Psoas muscle (tissue), 7 donors: ENCODE measurements at regions not wholly inside any gene's neighbourhood (a gene's known extent, or its start where the extent isn't known, plus 50 kb on each side); places are given as distances from the start of the nearest gene placed in this dataset.

Source experiments
- ATAC-seq, 4 donors: fragments of 200-7000 bp; cut with Tn5 transposase; one replicate each; pipeline ENCODE4 v1.9.1; 2020; ENCODE audit warnings: moderate library complexity in 3 of 4, mild to moderate bottlenecking in 2 of 4
- DNase-seq, 2 donors: peaks; one replicate each; pipeline ENCODE4 v3.0.0-alpha.2; 2020
- H3K27ac ChIP-seq: fragments of 200-600 bp; one replicate; pipeline ENCODE4 v1.8.0; 2022
- H3K27me3 ChIP-seq, 3 donors: fragments of 200-600 bp in 1 of 3; one replicate each; pipeline versions ENCODE4 v1.6.1 to v1.8.0; 2013 to 2022; ENCODE audit warnings: low read length in 2 of 3, mild to moderate bottlenecking in 2 of 3, moderate library complexity in 1 of 3; ENCODE audit not compliant: insufficient read depth in 3 of 3
- H3K36me3 ChIP-seq, 2 donors: fragments of 200-600 bp in 1 of 2; one replicate each; pipeline versions ENCODE4 v1.6.1 to v1.8.0; 2013 to 2022; ENCODE audit warnings: low read depth in 1 of 2, mild to moderate bottlenecking in 1 of 2, moderate library complexity in 1 of 2; ENCODE audit not compliant: insufficient read depth in 1 of 2
- H3K4me1 ChIP-seq: fragments of 200-600 bp; one replicate; pipeline ENCODE4 v1.8.0; 2022
- H3K4me3 ChIP-seq: fragments of 200-600 bp; one replicate; pipeline ENCODE4 v1.8.0; 2022; ENCODE audit warnings: mild to moderate bottlenecking
- H3K9me3 ChIP-seq: fragments of 200-600 bp; one replicate; pipeline ENCODE4 v1.8.0; 2022
- CTCF ChIP-seq: fragments of 200-600 bp; IDR thresholded peaks from one replicate; pipeline ENCODE4 v1.8.0; 2022; ENCODE audit warnings: antibody characterized with exemption
- WGBS, 3 donors: extraction: QIAGEN DNeasy Blood & Tissue Kit; methylation state at CpG; one replicate each; pipeline versions ENCODE4 v1.1.6 to v1.1.7; 2013; 5-methylcytosine and 5-hydroxymethylcytosine counted together
- intact Hi-C, 2 donors: fragments of 100-400 bp; cut with DNase I; formaldehyde crosslinking; loops; one replicate each; pipeline versions ENCODE4 v1.11.0 to v1.14.2; 2022
- donor health status: healthy with polysubstance abuse.
- donor health status: DM: no; HTN: no; CAD: no; lungs with moderate emphysema.
- donor health status: Bipolar disorder and iron deficiency.
- donor health status: healthy.
- donor health status: DM: yes; HTN: yes; CAD: no.
- donor health status: DM: no; HTN: no; CAD: no.
- donor health status: DM: yes; HTN: yes; CAD: no.

DNA sequence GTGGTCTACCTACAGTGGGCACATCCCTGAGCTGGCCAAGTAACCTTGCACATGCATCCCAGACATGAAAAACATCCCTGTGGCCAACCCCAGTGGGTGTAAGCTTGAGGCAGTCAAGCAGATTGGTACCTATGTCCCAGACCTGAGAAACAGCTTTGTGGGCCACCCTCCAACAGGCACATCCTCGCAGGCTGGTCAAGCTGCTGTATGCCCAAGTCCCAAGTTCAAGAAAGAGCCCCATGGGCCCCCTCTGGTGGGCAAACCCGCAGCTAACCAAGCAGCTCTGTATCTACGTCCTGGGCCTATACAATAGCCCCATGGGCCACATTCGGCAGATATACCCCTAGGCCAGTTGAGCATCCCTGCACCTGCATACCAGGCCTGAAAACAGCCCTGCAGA is 186.3 kb upstream of the GPR149 start:
- intact Hi-C loops: no loop called here
- Histone ChIP-seq H3K4me1 (no peaks in the 10 kb centered on the region), H3K27me3 (no peaks in the 10 kb centered on the region), H3K9me3 (no peaks in the 10 kb centered on the region), H3K27ac (no peak overlapping the region), H3K4me3 (no peak overlapping the region), H3K36me3 (no peaks in the 10 kb centered on the region)
- WGBS, 3 donors: 84 to 93% (median 85%) methylated on average over 4 of the region's 4 CpGs
- TF ChIP-seq CTCF: no peak
- DNase-seq (no peak), ATAC-seq (no peak)

GRCh38 chr3:154615471-154615870 is 185.5 kb upstream of the GPR149 start:
- no peaks in the 10 kb centered on the region for H3K9me3 ChIP-seq
- intact Hi-C loops: no loop called here
- DNase-seq: no peak
- no peaks in the 10 kb centered on the region for H3K27me3 ChIP-seq
- no peaks in the 10 kb centered on the region for H3K4me1 ChIP-seq
- no peak for ATAC-seq
- H3K27ac ChIP-seq: no peak overlapping the region
- TF ChIP-seq CTCF: no peak
- H3K4me3 ChIP-seq: no peak overlapping the region
- 2 to 7% (median 6%) methylated on average over 3 of the region's 3 CpGs for WGBS, 3 donors
- no peaks in the 10 kb centered on the region for H3K36me3 ChIP-seq

DNA sequence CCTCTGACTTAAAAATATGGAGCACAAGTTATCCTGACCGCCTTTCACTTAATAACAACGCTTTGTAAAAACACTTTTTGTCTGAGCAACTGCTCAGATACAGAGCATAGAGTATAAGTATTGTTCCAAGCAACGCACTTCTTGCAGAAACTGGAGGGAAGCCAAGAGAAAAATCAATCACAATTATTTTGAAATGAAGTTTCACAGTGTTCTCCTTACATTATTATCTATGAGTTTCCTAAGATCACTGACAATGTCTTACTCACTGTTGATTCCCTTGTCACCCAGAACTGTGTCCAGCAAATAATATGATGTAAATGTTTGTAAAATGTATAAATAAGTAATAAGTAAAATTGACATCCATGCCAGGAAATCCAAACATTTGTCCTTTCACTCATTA is 184.6 kb upstream of the GPR149 start:
- no peak for TF ChIP-seq CTCF
- intact Hi-C loops: no loop called here
- Histone ChIP-seq H3K27ac (no peak overlapping the region), H3K27me3 (no peaks in the 10 kb centered on the region), H3K4me3 (no peak overlapping the region), H3K36me3 (no peaks in the 10 kb centered on the region), H3K9me3 (no peaks in the 10 kb centered on the region), H3K4me1 (no peaks in the 10 kb centered on the region)
- DNase-seq (no peak), ATAC-seq (no peak)
- WGBS, 3 donors: 56 to 61% (median 59%) methylated on average over 3 of the region's 3 CpGs

- Histone ChIP-seq H3K4me3 (no peak overlapping the region), H3K27ac (no peak overlapping the region), H3K9me3 (no peaks in the 10 kb centered on the region), H3K4me1 (no peaks in the 10 kb centered on the region), H3K36me3 (no peaks in the 10 kb centered on the region), H3K27me3 (no peaks in the 10 kb centered on the region)
- ATAC-seq (no peak), DNase-seq (no peak)
- intact Hi-C loops: no loop called here
- WGBS, 3 donors: 88 to 92% (median 92%) methylated on average over 1 of the region's 1 CpG
- TF ChIP-seq CTCF: no peak
Measured at GRCh38 chr3:154614078-154614477, 184.1 kb upstream of the GPR149 start.

DNA sequence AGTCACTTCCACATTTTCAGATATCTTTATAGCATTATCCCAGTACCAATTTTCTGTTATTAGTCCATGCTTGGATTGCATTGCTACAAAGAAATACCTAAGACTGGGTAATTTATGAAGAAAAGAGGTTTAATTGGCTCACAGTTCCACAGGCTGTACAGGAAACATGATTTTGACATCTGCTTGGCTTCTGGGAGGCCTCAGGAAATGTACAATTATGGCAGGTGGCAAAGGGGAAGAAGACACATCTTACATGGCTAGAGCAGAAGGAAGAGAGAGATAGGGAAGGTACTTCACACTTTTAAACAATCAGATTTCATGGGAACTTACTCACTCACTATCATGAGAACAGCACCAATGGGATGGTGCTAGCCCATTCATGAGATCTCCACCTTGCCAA is 172.3 kb upstream of the GPR149 start:
- no peaks in the 10 kb centered on the region for H3K4me1 ChIP-seq
- no peak overlapping the region for H3K4me3 ChIP-seq
- H3K36me3 ChIP-seq: no peaks in the 10 kb centered on the region
- DNase-seq: no peak
- no peak for ATAC-seq
- intact Hi-C loops: no loop called here
- no peaks in the 10 kb centered on the region for H3K27me3 ChIP-seq
- no peak for TF ChIP-seq CTCF
- no peaks in the 10 kb centered on the region for H3K9me3 ChIP-seq
- no peak overlapping the region for H3K27ac ChIP-seq
